OCI-LY1 (cell line): ENCODE measurements at regions not wholly inside any gene's neighbourhood (a gene's known extent, or its start where the extent isn't known, plus 50 kb on each side); places are given as distances from the start of the nearest gene placed in this dataset.
"Not testable (repeated sequence)": the region's sequence is repeated elsewhere in the genome, so short reads cannot be mapped to it uniquely, and the experiment has no call there.

Source experiments
- H2AFZ ChIP-seq: fragments of 200-600 bp; sonication (generic), shearing (Covaris generic); 2 replicates; pipeline ENCODE4 v1.6.0; 2014; ENCODE audit warnings: antibody characterized with exemption, mild to moderate bottlenecking, low read length
- H3F3A ChIP-seq: fragments of 200-600 bp; sonication (generic), shearing (Covaris generic); 2 replicates; pipeline ENCODE4 v1.6.0; 2014; ENCODE audit warnings: mild to moderate bottlenecking, antibody characterized with exemption, low read length, moderate library complexity; ENCODE audit not compliant: insufficient read depth
- H3K27ac ChIP-seq: fragments of 200-600 bp; sonication (generic); 2 replicates; pipeline ENCODE4 v1.5.1; 2014; ENCODE audit warnings: low read length, mixed run types, mild to moderate bottlenecking, low read depth; ENCODE audit not compliant: poor library complexity, severe bottlenecking
- H3K27me3 ChIP-seq: fragments of 200-600 bp; sonication (generic); 2 replicates; pipeline ENCODE4 v1.6.0; 2014; ENCODE audit warnings: antibody characterized with exemption, mild to moderate bottlenecking, low read length, moderate library complexity; ENCODE audit not compliant: insufficient read depth
- H3K36me3 ChIP-seq: fragments of 200-600 bp; sonication (generic); 2 replicates; pipeline ENCODE4 v1.6.1; 2014; ENCODE audit warnings: mild to moderate bottlenecking, antibody characterized with exemption, low read length, moderate library complexity, mixed read lengths; ENCODE audit not compliant: insufficient read depth
- H3K4me1 ChIP-seq: fragments of 200-600 bp; sonication (generic); 2 replicates; pipeline ENCODE4 v1.5.1; 2014; ENCODE audit warnings: mild to moderate bottlenecking, low read length, moderate library complexity; ENCODE audit not compliant: insufficient read depth, severe bottlenecking
- H3K4me2 ChIP-seq: fragments of 200-600 bp; sonication (generic), shearing (Covaris generic); 2 replicates; pipeline ENCODE4 v1.6.1; 2014; ENCODE audit warnings: low read length
- H3K4me3 ChIP-seq: fragments of 200-600 bp; sonication (generic); 2 replicates; pipeline ENCODE4 v1.5.1; 2014; ENCODE audit warnings: low read length, low read depth, mild to moderate bottlenecking, mixed read lengths; ENCODE audit not compliant: poor library complexity, severe bottlenecking
- H3K79me2 ChIP-seq: fragments of 200-600 bp; shearing (Covaris generic); 2 replicates; pipeline ENCODE4 v1.6.1; 2016; ENCODE audit warnings: mixed run types, low read length, mixed read lengths; ENCODE audit not compliant: insufficient read depth
- H3K9ac ChIP-seq: fragments of 200-600 bp; sonication (generic), shearing (Covaris generic); 2 replicates; pipeline ENCODE4 v1.6.1; 2014; ENCODE audit warnings: mild to moderate bottlenecking, low read length, mixed read lengths
- H3K9me2 ChIP-seq: fragments of 200-600 bp; sonication (generic), shearing (Covaris generic); 2 replicates; pipeline ENCODE4 v1.6.1; 2014; ENCODE audit warnings: low read depth, mild to moderate bottlenecking, low read length, mixed read lengths
- H3K9me3 ChIP-seq: fragments of 200-600 bp; shearing (Covaris generic); 2 replicates; pipeline ENCODE4 v1.6.1; 2014; ENCODE audit warnings: low read length, mixed read lengths
- H4K20me1 ChIP-seq: fragments of 200-600 bp; sonication (generic), shearing (Covaris generic); 2 replicates; pipeline ENCODE4 v1.6.0; 2016; ENCODE audit warnings: mild to moderate bottlenecking, low read length; ENCODE audit not compliant: insufficient read depth
- CTCF ChIP-seq: fragments of 200-600 bp; sonication (generic), shearing (Covaris generic); IDR thresholded peaks from 2 replicates; pipeline ENCODE4 v1.5.1; 2017; ENCODE audit warnings: mild to moderate bottlenecking, antibody characterized with exemption, low read length, moderate library complexity, mixed read lengths
- EZH2 ChIP-seq: fragments of 200-600 bp; sonication (generic), shearing (Covaris generic); IDR thresholded peaks from 2 replicates; pipeline ENCODE4 v1.8.0; 2017; ENCODE audit warnings: borderline replicate concordance, mixed run types, mild to moderate bottlenecking, antibody characterized with exemption, low read length, moderate library complexity, mixed read lengths

- Histone ChIP-seq H3K9ac (no peak overlapping the region), H3K79me2 (no peaks in the 10 kb centered on the region), H4K20me1 (no peaks in the 10 kb centered on the region), H3K4me2 (no peak overlapping the region), H3K4me1 (no peaks in the 10 kb centered on the region), H2AFZ (no peak overlapping the region), H3K27ac (no peak overlapping the region), H3K4me3 (no peak overlapping the region), H3K9me3 (no peaks in the 10 kb centered on the region), H3F3A (no peaks in the 10 kb centered on the region), H3K9me2 (no peaks in the 10 kb centered on the region), H3K27me3 (no peaks in the 10 kb centered on the region), H3K36me3 (no peaks in the 10 kb centered on the region)
- no peak for TF ChIP-seq CTCF
- no peak for TF ChIP-seq EZH2
Observed at GRCh38 chr12:33115716-33116115, 219.1 kb upstream of the PKP2 start.

- H3K27me3 ChIP-seq: no peaks in the 10 kb centered on the region
- no peaks in the 10 kb centered on the region for H3K36me3 ChIP-seq
- no peak overlapping the region for H3K4me2 ChIP-seq
- no peaks in the 10 kb centered on the region for H3K9me2 ChIP-seq
- H3K9ac ChIP-seq: no peak overlapping the region
- H3F3A ChIP-seq: no peaks in the 10 kb centered on the region
- no peaks in the 10 kb centered on the region for H3K9me3 ChIP-seq
- no peaks in the 10 kb centered on the region for H3K4me1 ChIP-seq
- no peak overlapping the region for H3K4me3 ChIP-seq
- H2AFZ ChIP-seq: no peak overlapping the region
- no peaks in the 10 kb centered on the region for H3K79me2 ChIP-seq
- H4K20me1 ChIP-seq: no peaks in the 10 kb centered on the region
- TF ChIP-seq EZH2: no peak
- TF ChIP-seq CTCF: no peak
- H3K27ac ChIP-seq: no peak overlapping the region
Observed at GRCh38 chr12:33111850-33112249, 215.3 kb upstream of the PKP2 start.

- H3F3A ChIP-seq, H3K4me3 ChIP-seq, H4K20me1 ChIP-seq, H3K36me3 ChIP-seq, H3K27me3 ChIP-seq, H3K27ac ChIP-seq, H3K4me2 ChIP-seq, H3K9me3 ChIP-seq, H2AFZ ChIP-seq, H3K9ac ChIP-seq, H3K79me2 ChIP-seq, H3K4me1 ChIP-seq, H3K9me2 ChIP-seq: not testable (repeated sequence)
Observed at GRCh38 chr12:33107827-33108226, 211.2 kb upstream of the PKP2 start.

- H2AFZ ChIP-seq: no peak overlapping the region
- no peak overlapping the region for H3K27ac ChIP-seq
- no peak overlapping the region for H3K4me3 ChIP-seq
- no peaks in the 10 kb centered on the region for H4K20me1 ChIP-seq
- TF ChIP-seq EZH2 (no peak), CTCF (no peak)
- no peaks in the 10 kb centered on the region for H3K27me3 ChIP-seq
- no peaks in the 10 kb centered on the region for H3K36me3 ChIP-seq
- H3F3A ChIP-seq: no peaks in the 10 kb centered on the region
- no peaks in the 10 kb centered on the region for H3K9me2 ChIP-seq
- H3K79me2 ChIP-seq: no peaks in the 10 kb centered on the region
- H3K9me3 ChIP-seq: no peaks in the 10 kb centered on the region
- H3K4me1 ChIP-seq: no peaks in the 10 kb centered on the region
- no peak overlapping the region for H3K9ac ChIP-seq
- no peak overlapping the region for H3K4me2 ChIP-seq
Observed at GRCh38 chr12:33093534-33093933, 197.0 kb upstream of the PKP2 start.

GRCh38 chr12:33087876-33088275 lies 191.3 kb upstream of the PKP2 start:
- not testable (repeated sequence) for H4K20me1 ChIP-seq, H3K9ac ChIP-seq, H2AFZ ChIP-seq, H3K9me3 ChIP-seq, H3K4me1 ChIP-seq, H3K4me3 ChIP-seq, H3K79me2 ChIP-seq, H3F3A ChIP-seq, H3K36me3 ChIP-seq, H3K9me2 ChIP-seq, H3K4me2 ChIP-seq, H3K27me3 ChIP-seq, H3K27ac ChIP-seq

- H3K9ac ChIP-seq, H3K36me3 ChIP-seq, H3K9me3 ChIP-seq, H3K27ac ChIP-seq, H2AFZ ChIP-seq, H4K20me1 ChIP-seq, H3F3A ChIP-seq, H3K4me2 ChIP-seq, H3K4me3 ChIP-seq, H3K79me2 ChIP-seq, H3K27me3 ChIP-seq, H3K4me1 ChIP-seq, H3K9me2 ChIP-seq: not testable (repeated sequence)
Observed at GRCh38 chr12:33076401-33076800, 179.8 kb upstream of the PKP2 start.
